Hepatic stellate cell (primary cell): ENCODE measurements at regions not wholly inside any gene's neighbourhood (a gene's known extent, or its start where the extent isn't known, plus 50 kb on each side); places are given as distances from the start of the nearest gene placed in this dataset.
A peak's percentile ranks its signal among the peaks of the same experiment; 100 is the strongest.

Source experiments
- DNase-seq: peaks from one replicate; pipeline ENCODE4 v3.0.0; 2011; ENCODE audit warnings: low spot score

DNA sequence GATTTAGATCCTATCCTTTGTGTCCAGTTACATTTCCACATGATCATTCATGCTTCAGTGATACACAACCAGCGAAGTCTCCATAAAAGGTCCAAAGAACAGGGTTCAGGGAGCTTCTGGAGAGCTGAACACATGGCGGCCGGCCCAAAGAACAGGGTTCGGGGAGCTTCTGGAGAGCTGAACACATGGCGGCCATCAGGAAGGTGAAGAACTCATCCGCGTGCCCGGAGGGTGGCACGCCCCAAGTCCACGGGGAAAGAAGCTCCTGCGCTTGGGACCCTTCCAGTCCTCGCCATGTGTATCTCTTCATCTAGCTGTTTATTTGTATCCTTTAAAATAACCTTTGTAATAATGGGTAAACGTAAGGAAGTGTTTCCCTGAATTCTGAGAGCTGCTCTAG is 91.9 kb upstream of the FLRT2 start:
- no peak for DNase-seq

DNA sequence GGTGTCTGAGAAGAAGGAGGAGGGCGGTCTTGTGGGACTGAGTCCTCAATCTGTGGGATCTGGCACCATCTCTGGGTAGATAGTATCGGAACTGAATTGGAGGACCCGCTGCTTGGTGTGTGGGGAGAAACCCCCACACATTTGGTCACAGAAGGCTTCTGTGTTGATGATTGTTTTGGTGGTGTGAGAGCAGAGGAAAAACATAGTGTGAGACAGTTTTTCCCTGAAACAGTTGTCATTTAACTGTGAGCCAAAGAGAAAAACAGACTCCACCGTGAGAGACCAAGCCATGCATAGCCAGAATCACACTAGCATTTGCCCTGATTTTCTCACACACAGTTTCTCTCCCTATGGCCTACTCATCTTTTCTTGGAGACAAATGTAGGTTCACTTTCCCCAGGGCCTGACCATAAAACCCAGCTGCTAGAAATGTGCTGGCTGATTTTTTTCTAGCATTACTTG is 91.4 kb upstream of the FLRT2 start:
- no peak for DNase-seq

DNA sequence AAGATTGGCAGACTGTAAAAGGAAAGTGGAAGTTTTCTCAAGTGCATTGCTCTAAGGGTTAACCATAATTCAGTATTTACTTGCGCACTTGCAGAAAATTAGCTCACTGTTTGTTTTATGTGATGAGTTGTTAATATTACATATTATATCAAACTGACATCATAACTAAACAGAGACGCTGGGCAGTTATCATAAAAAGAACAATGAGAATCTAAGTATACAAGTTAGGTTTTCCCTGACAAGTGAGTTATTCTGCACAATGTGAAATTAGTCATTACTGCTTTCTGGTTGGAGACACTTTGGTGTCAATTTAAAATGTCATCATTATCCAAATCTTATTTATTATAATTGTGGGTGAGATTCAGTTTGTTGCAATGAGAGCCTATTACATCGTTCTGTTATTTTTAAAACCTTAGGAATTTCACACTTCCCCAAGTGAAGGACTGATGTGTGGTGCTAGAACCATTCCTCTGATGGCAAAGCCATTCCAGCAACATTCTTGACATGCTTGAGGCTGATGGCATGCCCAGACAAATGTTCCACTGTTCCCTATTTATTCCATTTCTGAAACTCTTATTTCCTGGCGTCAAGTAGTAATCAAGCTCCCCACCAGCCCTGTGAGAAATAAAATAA is 90.1 kb upstream of the FLRT2 start:
- DNase-seq: no peak

DNA sequence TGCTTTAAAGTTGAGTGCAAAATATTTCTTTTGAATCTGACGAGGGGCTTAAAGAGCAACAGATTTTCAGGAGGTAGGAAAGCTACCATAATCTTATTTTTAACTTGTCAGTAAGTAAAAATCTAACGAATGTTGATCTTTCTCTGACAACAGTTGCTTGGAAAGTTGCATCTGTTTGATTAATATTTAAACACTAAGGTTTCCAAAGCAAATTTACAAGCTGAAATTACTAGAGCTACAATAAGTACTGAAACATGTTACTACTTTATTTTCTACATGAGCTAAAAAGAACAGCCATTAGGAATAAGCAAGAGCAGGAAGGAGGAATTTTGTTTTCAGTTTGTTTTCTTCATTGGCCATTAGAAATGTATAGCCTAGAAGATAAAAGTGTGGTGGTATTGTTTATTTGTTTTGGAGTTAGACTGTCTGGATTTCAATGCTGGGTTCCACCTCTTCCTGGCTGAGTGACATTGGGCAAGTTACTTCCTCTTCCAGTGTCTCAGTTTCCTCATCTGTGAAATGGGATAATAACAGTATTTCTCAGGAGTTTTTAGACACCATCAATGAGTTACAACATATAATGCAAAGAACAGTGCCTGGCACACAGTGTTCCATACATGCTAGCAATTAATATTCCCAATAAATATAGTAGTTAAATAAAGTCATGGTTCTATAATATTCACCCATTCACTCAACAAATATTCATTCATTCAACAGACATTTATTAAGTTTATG is 87.9 kb upstream of the FLRT2 start:
- no peak for DNase-seq

DNA sequence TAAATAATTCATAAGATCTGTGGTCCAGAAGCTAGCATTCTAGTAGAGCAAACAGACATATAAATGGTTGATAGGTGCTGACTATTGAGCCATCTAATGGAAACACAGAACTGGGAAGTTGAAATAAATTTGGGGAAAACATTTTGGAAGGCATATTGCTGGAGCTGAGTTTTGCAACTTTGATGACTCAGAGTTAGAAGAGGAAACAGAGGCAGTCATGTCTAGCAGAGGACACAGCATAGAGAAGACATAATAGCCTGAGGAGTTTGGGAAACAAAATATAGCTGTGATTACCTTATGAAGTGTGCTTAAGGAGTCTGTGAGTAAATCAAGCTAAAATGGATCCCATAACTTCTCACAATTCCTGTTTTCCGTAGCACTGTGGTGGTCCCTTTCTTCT is 86.9 kb upstream of the FLRT2 start:
- no peak for DNase-seq

DNA sequence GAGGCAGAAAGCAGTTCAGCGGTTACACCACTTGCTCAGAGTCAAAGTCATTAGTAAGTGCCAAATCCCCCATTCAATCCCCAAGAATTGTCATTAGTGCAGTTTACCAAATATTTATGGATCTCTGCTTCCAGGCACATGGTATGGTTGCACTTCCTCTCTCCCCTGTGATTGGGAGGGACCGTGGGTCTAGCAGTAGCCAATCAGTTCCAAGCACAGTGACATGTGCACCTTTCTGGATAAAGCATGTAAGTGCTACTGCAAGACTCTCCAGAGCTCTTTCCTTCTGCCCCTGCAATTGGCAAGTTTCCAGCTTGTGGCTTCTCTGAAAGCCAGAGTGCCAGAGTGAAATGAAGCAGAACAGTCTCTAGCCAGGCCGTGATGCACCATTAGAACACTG is 85.3 kb upstream of the FLRT2 start:
- DNase-seq: peak; percentile 7

DNA sequence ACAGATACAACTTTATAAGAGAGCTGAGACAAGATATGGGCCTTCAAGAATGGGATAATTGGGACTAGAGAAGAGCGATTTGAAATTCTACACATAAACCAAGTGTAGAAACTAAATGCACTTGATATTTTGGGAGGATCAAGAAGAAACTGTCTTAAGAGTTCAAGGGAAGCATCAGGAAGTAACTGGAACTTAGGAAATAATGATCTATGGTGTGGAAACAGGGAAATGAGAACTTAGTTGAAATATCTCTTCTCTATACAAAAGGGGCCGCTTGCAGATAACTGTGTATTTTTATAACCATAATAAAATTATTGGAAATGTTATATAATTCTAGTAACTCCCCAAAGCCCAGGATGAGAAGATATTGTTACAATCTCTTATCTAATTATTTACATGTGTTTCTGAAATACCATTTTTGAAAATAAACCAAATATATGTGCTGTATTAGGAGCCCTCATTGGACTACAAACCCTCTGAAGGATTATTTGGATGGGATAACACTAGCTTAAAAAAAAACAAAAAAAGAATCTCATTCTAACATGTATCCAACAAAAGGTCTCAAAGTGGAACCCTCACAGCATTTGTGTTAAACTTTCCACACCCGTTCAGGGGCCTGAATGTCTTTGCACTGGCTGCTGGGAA is 84.7 kb upstream of the FLRT2 start:
- no peak for DNase-seq

DNA sequence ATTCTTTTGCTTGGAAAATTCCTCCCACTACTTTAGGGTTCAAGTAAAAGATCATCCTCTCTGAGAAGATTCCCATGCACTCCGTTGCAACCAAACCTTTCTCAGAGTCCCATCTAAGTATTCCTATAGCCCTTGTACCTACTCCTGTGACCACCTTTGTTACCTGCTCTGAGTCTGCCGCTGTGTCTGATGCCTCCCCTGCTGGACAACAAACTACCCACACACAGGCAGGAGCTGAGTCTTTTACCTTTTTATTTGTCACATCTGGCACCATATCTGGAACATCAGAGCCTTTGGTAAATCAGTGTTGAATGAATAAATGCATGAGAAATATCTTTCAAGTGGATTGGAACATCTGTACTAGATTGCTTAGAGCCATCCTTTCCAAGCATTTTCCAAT is 82.1 kb upstream of the FLRT2 start:
- no peak for DNase-seq

DNA sequence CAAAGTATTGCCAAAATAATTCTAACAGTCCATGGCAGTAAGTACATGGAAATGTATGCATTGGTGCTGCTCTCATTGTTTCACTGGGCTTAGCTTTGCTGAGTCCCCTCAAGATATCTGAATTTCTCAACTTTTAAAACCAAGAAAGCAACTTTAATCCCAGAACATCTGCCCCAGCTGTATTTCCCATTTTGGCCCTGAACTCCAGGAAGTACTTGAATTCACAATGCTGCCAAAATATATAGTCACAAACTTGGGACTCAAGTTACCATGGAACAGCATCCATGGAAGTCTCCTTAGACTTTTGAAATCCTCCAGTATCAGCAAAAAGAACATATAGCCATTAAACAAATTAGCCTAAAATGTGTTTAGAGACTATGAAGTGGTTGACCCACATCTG is 78.5 kb upstream of the FLRT2 start:
- no peak for DNase-seq

DNA sequence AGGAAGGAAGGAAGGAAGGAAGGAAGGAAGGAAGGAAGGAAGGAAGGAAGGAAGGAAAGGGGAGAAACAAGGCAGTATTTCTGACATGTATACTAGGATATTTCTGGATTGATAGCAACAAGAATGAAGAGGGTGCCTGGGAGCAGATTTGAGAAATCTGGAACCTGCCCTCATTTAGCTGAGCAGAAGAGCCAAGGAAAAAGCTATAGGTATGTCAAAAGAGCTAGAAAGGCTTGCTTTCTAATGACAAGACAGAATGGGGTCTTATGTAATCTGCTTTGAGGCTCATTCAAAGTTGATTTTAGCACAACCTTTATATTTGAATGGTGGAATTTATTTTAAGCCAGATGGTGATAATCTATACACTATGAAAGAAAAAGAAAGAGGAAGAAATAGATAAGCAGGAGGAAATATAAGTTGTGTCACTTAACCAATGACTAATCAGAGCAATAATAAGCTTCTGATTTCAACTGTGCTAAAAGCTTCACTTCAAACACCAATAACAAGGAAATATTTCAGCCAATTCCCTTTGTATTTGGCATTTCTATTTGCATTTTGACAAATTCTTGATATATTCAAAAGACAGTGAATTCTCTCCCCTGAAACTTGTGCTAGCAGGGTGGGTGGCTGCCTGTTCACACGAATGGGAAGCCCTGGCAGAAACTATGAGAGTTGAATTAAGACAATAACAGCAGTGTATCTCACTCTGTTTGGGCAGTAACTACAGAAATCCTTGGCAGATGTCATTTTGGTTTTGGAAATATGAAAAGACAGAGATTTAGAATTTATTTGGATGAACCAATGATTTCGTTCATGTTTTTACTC is 76.3 kb upstream of the FLRT2 start:
- no peak for DNase-seq

DNA sequence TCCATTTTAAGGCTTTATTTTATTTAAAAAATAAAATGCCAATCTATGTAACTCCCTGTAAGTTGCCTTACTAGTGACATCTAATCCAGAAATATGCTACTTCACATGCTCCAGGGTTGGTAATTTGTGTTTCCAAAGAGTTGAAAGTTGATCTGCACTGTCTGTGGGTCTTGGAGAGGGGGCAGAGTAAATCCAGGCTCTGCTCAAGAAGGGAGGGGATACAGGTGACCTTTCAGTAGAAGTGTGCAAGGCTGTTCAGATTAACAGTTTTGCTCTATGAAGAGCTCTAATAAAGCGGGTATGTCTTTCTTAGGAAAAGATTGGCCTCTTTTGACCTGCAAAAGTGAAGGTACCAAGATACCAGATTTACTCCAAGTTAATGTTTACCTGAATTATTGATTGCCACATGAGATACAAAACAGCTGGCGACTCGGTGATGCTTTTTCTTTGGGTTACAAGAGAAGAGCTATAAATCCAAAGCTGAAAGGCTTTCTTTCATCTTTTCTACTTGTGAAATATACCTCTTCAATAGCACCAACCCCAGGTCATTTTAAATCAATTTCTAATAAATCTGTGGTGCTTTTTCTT is 75.6 kb upstream of the FLRT2 start:
- DNase-seq: no peak

DNA sequence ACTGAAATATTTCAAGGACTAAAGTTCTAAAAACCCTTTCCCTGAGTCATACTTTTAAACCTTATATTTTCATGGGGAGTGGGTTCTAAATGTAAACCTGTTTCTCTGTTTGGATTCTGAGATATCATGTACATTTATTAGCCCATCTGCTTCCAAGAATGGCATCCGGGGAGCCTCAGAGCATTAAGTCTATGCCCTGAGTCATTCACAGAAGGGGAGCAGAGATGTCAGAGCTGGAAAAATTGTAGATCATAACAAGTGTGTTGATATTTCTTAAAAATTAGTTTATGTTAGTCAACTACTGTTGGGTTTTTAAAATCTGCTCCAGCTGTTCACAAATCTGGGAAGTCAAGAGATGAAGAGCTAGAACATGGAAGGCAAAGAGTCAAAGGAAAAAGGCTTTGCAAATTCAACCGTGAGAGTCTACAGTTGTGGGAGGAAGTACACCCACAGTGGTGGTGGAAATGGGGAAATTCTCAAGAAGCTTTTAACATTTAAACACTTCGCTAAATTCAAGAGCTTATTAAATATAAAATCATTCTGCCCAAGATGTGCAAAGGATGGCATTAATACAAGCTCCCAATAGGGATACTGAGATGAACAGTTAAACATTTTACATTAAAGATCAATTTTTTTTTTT is 70.5 kb upstream of the FLRT2 start:
- no peak for DNase-seq

DNA sequence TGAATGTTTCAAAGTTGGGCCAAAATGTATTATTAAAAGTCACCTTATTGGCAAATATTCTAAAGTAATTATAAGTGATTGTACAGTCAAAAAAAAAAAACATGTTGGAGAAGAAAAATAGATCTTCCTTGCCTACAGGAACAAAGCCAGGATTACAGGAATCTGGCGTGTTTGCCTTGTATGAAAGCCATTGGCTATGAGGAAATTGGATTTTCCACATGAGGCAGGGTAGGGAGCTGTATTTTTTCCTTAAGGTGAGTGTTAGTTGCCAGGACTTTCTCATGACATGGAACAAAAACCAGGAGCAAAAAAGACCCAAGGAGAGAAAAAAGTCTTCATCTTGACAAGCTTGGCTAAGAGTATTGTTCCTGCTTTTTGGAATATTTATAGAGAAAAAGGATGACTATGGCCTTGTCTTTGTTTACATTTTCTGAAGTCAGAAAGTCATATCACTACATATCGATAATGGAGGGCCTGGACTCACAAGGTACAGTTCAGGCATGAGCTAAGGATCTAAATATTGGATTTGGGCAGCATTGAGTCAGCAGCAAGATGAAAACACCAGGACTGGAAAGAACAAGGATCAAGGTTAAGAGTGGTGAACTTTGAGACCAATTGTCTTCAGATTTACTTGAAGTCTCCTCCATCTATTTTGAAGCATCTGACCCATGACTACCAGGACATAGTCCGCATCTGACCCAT is 68.4 kb upstream of the FLRT2 start:
- no peak for DNase-seq

DNA sequence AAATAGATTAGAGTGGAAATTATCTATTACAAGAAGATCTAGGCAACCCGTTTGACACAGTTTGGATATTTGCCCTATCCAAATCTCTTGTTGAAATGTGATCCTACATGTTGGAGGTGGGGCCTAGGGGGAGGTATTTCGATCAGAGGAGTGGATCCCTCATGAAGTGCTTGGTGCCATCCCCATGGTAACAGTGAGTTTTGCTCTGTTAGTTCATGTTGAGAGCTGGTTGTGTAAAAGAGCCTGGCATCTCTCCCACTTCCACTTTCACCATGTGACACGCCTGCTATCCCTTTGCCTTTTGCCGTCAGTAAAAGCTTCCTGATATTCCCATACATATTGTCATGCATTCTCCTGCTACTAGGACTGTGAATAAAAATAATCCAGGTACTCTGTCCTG is 66.4 kb upstream of the FLRT2 start:
- no peak for DNase-seq

DNA sequence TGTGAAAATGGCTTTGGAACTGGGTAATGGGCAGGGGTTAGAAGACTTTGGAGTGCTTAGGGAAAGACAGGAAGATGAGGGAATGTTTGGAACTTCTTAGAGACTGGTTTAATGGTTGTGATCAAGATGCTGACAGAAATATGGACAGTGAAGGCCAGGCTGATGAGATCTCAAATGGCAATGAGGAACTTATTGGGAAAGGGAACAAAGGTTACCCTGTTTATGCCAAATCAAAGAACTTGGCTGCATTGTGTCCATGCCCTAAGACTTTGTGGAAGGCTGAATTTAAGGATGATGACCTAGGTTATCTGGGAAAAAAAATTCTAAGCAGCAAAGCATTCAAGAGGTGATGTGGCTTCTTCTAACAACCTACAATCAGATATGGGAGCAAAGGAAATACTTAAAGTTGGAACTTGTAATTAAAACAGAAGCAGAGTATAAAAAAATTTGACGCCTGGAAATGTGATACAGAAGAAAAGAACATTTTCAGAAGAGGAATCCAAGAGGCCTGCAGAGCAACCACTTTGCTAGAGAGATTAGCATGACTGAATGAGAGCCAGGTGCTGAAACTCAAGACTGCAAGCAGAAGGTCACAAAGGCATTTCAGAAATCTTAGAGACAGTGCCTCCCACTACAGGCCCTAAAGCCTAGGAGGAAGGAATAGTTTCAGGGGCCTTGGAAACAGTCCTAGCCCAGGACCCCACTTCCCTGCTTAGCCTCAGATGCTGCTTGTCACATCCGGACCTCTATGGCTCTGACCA is 65.6 kb upstream of the FLRT2 start:
- no peak for DNase-seq

DNA sequence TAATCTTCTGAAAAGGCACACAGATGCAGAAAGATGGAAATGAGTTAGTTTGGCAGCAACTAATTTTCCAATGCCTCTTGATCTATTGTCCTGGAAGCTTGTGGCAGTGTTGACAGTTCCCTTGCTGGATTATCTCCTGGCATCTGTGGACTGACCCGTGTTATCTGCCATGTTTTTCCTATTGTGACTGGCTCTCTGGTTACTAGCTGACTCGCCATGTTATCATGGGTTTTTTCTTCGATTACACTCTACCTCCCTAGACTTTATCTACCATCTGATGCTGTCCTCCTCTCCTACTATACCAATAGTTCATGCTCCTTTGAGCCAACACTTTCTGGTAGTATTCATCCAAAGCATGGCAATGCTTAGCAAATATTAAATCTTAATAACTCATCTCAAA is 63.3 kb upstream of the FLRT2 start:
- DNase-seq: no peak

DNA sequence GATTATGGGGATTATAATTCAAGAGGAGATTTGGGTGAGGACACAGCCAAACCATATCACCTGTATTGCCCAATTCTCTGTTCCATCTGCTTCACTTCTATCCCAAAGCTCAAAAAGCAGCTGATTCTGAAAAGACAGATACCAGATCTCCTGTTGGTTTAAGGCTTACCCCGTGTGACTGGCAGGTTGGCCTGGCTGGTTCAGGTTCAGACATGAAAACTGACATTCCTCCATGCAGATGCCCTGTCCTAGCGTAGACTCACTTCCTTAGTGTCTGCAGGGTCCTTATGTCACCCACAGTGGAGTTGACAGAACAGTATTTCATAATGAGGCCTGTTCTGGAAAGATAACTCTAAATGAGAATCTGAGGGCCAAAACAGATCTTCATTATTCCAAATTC is 61.1 kb upstream of the FLRT2 start:
- no peak for DNase-seq

DNA sequence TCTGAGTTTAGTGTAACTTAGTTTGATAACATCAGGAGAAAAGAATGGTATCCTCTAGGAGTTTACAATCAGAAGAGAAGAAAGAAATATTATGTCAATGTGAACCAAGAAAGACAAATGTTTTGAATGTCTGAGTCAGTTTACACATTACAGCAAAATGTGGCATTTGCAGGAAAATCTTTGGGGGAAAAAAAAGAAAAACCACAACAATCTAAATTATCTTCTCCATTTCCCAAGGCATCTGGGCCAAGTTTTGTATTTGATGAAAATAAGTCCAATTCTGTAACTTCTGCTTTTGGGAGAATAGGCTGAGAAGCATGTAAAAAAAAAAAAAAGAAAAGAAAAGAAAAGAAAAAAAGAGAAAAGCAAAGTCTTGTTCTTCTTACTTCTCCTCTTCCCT is 58.8 kb upstream of the FLRT2 start:
- DNase-seq: no peak

DNA sequence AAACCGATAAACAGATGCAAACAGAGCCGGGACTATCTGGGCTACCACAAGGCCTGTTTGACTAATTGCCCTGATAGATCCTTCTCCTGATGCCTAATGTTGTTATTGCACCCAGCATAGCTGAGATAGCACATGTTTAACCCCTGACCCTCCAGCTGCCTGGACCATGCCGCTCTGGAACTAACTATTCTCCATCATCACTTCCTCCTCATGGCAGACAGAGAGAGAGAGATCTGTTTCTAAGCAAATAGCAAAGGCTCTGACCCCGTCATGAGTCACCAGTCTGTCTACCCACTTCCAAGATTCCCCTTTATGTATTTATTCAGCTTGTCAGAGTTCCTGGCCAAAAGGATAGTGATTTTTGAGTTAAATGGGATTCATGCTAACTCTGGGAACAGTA is 58.2 kb upstream of the FLRT2 start:
- DNase-seq: peak; percentile 55

DNA sequence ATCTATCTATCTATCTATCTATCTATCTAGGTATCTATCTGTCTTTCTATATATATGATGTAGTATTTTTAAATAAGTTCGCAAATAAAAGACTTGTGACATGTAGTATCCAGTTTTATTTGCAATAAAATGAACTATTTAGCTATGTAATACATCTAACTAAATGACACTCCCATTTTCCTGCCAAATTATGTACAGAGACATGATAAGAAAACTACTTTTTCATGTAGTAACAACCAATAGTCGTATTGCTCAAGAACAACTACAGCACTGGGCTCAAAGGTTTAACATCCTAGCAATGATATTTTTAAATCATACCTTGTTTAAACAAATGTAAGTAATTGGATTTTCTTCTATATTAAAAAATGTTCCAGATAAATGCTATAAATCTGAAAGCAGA is 55.5 kb upstream of the FLRT2 start:
- DNase-seq: no peak
